CD4-positive, alpha-beta T cell treated with Interleukin-4 for 4 hours (primary cell): ENCODE measurements at regions not wholly inside any gene's neighbourhood (a gene's known extent, or its start where the extent isn't known, plus 50 kb on each side); places are given as distances from the start of the nearest gene placed in this dataset.
"Not testable (repeated sequence)": the region's sequence is repeated elsewhere in the genome, so short reads cannot be mapped to it uniquely, and the experiment has no call there.

Experiments
- DNase-seq: peaks from one replicate; pipeline ENCODE4 v3.0.0-alpha.2; 2020

DNA sequence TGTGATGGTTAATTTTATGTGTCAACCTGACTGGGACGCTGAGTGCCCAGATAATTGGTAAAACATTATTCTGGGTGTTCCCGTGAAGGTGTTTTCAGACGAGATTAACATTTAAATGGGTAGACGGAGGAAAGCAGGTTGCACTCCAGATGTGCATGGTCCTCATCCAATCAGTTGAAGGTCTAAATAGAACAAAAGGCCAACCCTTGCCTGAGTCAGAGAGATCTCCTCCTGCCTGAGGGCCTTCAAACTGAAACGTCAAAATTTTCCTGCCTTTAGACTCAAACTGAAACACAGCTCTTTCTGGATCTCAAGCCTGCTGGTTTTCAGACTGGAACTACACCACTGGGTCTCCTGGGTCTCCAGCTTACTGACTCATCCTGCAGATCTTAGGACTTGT lies 73.5 kb downstream of the NPIPA8 start:
- DNase-seq = not testable (repeated sequence)

DNA sequence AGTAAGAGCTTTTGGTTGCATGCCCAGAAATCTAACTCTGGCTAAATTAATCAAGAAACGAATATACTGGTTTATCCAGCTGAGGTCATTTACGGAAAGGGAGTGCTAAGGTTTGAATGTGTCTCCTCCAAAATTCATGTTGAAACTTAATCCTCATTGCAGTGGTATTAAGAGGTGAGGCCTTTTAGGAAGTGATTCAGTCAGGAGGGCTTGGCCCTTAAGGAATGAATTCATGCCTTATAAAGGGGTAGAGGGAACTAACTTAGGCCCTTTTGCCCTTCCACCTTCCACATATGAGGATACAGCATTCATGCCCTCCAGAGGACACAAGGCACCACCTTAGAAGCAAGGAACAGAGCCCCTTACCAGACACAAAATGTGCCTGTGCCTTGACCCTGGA lies 74.7 kb downstream of the NPIPA8 start:
- DNase-seq = not testable (repeated sequence)

DNA sequence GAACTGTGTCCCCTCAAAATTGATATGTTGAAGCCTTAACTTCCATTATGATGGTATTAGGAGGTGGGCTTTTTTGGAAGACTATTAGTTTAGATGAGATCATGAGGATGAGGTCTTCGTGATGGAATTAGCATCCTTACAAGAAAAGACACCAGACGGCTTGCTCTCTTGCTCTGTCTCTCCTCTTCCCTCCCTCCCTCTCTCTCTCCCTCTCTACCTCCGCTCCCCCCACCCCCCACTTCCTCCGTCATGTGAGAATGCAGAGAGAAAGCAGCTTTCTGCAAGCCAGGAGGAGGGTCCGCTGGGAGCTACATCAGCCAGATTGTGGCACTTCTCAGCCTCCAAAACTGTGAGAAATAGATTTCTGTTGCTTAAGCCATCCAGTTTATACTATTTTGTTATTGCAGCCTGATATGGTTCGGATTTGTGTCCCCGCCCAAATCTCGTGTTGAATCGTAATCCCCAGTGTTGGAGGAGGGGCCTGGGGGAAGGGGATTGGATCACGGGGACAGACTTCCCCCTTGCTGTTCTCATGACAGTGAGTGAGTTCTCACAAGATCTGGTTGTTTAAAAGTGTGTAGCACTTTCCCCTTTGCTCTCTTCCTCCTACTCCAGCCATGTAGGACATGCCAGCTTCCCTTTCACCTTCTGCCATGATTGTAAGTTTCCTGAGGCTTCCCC lies 76.9 kb downstream of the NPIPA8 start:
- not testable (repeated sequence) for DNase-seq

DNA sequence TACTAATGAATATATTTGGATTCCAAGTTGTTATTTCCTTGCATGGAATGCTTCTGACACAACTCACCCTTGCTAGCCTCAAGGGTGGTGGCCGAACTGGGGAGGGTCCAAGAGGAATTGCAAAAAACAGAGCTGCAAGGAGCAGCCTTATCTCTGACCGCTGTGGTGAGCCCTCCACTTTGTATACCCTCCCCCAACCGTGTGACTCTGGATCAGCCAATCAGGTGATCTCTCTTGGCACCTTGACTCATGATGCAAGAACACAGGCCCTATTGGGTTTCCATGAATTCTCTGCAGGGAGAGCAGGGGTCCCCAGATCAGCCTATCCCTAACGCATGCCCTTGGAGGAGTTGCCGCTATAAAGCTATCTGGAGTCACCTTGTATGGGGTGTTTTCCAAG lies 83.6 kb downstream of the NPIPA8 start:
- not testable (repeated sequence) for DNase-seq

DNA sequence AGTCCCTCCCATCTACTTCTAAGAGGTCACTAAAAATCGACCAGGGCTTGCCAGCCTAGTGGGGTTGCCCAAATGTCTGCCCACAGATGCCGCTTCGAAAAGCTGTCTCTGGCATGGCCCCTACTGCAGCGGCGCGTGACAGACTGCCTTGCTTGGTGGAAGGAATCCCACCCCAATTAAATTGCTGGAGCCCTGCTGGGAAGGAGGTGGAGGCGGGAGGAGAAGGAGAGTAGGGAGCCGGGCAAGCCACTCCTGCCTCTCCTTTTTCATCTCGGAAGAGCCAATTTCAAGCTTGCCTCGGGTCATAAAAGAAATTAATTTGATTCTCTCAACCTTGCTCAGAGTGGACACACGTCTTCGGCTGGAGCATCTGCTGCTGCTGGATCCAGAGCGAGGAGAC lies 106.0 kb downstream of the NPIPA8 start:
- DNase-seq = not testable (repeated sequence)

DNA sequence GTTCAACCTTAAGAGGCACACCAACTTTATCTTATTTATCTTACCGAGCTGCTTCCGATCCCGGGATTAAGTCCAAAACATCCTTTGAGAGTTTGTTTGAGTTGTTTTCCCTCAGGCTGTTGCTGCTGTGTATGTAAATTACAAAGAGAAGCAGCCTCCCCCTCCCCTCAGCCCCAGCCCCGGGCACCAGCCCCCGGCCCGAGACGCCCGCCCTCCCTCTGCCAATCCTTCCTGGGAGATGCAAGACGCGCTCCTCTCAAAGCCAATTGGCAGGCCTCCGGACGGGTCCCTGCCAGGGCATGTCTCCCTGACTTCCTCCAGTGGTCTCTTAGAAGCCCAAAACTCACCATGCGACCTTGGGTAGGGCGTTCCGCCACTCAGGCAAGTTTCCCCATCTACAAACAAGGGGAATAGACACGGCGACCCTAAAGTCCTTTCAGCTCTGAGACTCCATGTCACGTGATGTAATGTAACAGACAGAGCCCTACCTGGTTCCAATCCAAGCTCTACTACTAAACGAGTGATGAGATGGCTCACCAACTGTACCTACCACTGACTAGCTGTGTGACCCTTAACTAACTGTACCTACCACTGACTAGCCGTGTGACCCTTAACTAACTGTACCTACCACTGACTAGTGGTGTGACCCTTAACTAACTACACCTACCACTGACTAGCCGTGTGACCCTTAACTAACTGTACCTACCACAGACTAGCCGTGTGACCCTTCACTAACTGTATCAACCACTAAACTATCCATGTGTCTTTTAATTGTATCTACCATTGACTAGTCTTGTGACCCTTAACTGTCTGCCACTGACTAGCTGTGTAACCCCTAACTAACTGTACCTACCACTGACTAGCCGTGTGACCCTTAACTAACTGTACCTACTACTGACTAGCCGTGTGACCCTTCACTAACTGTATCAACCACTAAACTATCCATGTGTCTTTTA lies 114.2 kb downstream of the NPIPA8 start:
- not testable (repeated sequence) for DNase-seq

DNA sequence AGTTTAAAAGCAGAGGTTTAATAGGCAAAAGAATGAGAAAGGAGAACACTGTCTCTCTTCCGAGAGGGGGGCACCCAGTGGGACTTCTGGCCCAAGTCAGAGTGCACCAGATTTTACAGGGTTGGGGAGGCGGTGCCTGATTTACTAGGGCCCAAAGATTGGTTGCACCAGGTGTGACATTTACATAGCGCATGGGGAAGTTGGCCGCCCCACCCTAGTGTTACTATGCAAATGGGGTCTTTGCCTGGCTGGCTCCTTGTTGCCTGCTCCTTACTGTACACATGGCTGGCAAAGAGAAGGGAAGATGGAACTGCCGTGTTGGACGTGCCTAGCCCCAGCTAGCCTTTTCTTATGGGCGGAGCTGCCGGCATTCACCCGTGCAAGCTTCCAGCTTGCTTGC lies 118.8 kb downstream of the NPIPA8 start:
- DNase-seq = not testable (repeated sequence)

DNA sequence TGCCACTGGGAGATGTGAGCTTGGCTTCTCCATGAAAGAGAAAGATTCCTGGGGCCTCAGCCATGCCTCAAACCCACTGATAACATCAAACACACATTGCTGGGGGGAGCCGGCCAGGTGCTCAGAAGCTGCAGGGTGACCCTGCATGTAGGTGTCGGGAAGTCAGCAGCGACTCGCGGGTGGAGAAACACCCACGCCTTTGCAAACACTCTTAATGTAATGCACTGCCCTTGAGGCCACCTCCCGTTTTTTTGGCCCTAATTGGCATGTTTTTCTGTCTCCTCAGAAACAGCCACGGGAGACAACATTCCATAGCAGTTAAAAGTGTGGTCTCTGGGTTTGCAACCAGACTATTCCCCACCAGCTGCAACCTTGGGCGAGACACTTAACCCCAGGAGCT lies 119.7 kb downstream of the NPIPA8 start:
- DNase-seq = not testable (repeated sequence)

DNA sequence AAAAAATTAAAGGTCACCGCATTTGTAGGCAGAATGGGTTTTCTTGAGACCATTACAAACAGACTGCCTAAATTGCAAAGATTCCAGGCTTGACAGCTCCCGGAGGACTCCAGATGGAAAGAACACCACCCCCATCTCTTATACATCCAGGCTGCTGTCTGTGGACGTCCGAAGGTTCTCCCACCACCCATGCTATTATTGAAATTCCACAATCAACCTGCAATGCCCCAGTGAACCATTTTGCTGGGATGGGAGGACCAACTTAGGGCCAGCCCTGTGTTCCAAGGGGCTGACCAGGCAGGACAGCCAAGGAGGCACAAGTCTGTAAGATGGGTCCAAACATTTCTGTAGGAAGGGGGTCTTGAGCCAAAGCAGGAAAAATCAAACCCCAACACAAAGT lies 122.7 kb downstream of the NPIPA8 start:
- not testable (repeated sequence) for DNase-seq

DNA sequence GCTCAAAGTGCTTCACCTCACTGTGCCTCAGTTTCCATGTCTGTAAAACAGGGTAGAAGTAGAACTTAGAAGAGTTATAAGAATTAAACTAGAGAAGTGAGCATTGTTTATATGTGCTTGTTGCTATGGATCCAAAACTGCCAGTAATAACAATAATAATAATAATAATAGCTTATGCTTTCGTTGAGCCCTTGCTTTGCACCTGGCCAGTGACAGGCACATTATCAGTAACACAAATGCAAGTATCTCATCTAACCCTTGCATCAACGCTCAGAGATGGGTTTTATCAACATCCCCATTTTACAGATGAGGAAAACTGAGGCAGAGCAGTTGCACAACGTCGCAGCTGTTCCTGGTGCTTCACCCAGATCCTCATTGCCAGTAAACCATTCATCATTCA lies 125.0 kb downstream of the NPIPA8 start:
- DNase-seq = not testable (repeated sequence)

DNA sequence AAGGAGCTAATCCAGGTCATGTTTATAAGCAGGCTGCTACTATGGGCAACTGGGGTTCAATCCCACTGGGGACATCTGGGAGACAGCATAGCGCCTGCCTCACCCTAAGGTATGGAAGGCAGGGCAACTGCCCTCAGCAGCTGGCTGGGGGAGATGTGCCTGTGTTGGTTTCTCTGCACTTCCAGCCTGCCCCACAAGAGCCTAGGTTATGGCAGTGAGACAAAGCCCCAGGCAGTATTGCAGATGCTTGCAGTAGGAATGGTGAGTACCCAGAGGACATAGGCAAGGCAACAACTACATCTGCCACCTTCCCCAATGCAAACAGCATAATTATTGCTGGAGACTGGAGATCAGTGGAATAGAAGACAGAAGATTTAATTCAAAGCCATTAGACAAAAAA lies 131.8 kb downstream of the NPIPA8 start:
- DNase-seq = not testable (repeated sequence)

DNA sequence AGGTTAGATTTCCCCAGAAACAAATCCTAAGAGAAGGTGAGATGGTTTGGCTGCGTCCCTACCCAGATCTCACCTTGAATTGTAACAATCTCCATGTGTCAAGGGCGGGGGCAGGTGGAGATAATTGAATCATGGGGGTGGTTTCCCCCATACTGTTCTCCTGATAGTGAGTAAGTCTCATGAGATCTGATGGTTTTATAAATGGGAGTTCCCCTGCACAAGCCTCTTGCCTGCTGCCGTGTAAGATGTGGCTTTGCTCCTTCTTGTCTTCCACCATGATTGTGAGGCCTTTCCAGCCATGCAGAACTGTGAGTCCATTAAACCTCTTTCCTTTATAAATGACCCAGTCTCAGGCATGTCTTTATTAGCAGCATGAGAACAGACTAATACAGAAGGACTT lies 132.2 kb downstream of the NPIPA8 start:
- DNase-seq = not testable (repeated sequence)

DNA sequence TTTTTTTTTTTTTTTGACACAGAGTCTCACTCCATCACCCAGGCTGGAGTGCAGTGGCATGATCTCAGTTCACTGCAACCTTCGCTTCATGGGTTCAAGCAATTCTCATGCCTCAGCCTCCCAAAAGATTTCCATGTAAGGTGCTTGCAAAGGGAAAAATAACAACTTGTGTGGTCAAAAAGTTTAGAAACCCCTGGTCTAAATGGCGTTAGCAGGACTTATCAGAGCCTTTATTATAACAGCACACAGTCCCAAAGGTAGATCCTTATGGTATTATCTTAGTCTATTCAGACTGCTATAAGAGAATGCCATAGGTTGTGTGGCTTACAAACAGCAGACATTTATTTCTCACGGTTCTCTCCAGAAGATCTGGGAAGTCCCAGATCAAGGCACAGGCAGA lies 135.0 kb downstream of the NPIPA8 start:
- not testable (repeated sequence) for DNase-seq

DNA sequence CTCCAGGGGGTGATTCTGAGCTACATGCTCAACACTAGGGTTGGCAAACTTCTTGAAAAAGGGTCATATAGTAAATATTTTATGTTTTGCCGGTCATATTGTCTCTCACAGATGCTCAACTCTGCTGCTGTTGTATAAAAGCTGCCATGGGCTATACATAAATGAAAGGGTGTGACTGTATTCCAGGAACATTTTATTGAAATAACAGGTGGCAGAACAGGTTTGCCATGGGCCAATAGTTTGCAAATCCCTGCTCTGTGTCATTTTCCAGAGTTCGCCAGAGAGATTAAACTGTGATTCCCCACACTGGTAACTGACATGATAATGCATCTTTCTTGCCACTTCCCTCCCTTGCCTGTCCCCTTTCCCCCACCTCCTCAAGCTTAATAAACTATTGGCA lies 144.1 kb downstream of the NPIPA8 start:
- DNase-seq = not testable (repeated sequence)

DNA sequence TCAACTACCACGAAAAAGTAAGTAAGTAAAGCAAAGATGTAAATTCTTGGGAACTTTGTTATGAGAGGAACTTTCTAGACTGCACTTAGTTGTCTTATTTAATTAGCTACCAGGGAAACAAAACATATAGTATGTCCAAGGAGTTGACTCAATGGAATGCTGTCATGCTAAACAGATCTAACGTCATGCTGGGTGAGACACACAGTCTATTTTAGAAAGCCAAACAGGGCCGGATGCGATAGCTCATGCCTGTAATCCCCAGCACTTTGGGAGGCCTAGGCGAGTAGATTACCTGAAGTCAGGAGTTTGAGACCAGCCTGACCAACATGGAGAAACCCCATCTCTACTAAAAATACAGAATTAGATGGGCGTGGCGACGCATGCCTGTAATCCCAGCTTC lies 146.4 kb downstream of the NPIPA8 start:
- not testable (repeated sequence) for DNase-seq

DNA sequence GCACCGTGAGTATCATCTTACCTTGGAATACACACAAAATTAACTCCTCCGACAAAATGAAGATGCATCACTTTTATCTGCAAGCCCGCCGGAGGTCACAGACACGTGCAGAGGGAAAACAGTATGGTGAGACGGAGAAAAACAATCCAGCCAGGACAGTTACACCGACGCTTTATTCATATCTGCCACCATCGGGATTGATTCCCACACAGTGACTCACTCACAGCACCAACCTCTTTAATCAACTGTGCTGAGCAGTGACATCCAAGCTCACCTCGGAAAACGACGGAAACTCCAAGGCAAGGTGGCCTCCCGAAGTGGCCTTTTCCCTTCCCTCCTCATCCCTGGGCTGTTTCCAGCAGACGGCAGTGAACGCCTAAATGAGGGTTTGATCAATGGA lies 151.8 kb downstream of the NPIPA8 start:
- not testable (repeated sequence) for DNase-seq

DNA sequence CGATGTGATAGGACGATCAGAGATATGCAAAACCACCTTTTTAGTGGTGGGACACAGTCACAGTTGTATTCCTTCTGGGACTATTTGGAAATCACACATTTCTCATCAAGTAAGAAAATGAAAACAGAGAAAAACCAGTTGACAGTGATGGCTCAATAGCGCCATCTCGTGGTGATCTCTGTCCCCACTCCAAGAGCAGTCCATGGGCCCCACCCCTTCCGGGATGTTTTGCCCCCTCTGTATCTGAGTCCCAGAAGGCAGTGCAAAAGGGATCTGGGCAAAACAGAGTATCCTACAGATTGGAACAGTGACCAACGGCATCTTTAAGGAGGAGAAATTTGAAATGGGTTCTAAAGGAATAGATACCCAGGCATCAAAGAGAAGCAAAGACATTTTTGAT lies 155.5 kb downstream of the NPIPA8 start:
- DNase-seq = not testable (repeated sequence)

DNA sequence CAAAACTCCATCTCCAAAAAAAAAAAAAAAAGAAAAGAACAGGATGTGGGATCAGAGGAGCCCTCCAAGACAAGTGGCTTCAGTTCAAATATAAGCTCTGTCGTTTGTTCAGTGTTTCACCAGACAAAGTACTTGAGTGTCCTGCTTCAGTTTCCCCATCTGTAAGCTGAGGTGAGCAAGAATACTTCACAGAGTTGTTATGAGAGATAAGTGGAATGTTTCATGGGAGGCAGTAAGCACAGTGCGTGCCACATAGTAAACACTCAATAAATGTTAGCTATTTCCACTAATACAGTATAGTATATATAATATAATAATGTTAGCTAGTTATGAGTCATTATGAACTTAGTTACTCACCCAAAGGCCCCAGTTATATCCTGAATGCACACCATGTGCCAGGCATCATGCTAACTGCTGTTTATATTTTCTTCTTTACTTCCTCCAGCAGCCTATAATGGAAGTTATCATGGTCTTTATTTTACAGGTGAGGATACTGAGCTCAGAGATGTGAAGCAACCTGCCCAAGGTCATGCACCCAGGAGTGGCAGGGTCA lies 162.5 kb downstream of the NPIPA8 start:
- not testable (repeated sequence) for DNase-seq

DNA sequence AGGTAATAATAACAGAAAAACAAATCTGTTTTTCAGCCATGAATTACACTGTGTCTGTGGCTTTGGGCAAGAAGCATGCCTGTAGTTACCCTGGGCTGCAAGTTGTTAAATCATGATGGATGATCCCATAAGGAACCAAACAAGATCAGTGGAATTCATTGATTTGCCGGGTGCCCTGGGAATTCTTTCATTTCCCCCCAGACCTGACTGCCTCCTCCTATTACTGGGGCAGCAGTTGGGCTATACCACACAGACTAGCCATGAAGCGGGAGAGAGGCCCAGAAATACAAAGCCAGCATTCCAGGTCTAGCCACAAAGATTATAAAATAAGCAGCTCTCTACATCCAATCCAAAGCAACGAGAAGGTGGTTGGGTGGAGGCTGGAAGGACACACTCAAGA lies 174.2 kb downstream of the NPIPA8 start:
- not testable (repeated sequence) for DNase-seq

DNA sequence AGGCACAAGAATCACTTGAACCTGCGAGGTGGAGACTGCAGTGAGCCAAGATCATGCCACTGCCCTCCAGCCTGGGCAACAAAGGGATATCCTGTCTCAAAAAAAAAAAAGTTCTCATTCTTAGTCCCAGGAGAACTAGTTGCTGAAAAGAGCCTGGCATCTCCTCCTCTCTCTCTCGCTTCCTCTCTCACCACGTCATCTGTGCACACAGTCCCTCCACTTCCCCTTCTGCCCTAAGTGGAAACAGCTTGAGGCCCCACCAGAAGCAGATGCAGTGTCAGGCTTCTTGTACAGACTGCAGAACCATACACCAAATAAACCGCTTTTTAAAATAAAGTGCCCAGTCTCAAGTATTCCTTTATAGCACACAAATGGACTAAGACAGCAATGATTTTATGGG lies 175.3 kb downstream of the NPIPA8 start:
- not testable (repeated sequence) for DNase-seq

DNA sequence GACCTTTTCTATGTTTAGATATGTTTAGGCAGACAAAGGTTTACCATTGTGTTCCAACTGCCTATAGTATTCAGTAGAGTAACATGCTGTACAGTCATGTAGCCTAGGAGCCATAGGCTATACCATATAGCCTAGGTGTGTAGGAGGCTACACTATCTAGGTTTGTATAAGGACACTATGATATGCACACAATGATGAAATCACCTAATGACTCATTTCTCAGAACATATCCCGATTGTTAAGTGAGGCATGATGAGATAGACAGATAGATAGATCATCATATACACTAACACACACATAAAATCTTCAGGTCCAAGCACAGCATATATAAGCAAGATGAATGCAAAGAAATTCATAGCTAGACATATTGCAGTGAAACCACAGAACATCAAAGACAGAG lies 177.4 kb downstream of the NPIPA8 start:
- not testable (repeated sequence) for DNase-seq

DNA sequence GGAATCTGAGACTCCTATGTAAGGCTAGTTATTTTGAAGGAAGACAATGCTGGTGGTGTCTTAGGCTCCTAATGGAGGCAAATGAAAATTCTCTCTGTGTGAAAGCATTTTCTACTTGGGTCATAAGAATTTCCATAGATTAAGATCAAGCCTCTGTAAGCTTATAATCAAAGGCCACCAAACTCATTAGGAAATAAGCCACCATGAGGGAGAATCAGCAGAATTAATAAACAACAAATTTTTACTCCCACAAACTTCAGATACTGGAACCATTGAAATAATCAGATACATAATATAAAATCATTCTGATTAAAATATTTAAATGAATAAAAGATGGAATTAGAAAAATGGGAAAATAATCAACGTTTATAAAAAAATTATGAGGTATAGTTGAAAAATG lies 178.7 kb downstream of the NPIPA8 start:
- not testable (repeated sequence) for DNase-seq

DNA sequence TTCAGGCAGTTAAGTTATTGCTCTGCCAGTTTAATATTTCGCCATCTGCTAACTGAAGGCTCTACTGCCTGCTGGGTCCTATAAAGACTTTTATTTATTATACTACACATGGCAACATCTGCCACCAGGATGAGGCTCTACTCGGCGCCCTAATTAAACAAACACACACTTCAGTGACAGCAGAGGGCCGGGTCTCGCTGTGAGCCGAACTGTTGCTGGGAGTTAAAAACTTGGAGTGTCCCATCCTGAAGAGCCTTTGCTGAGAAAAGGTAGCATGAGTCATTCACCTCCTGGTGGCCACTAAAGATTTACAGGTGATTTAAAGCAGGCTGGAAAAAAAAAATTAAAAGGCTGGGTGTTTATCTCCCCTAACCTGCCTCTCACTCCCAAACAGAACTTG lies 183.7 kb downstream of the NPIPA8 start:
- not testable (repeated sequence) for DNase-seq

DNA sequence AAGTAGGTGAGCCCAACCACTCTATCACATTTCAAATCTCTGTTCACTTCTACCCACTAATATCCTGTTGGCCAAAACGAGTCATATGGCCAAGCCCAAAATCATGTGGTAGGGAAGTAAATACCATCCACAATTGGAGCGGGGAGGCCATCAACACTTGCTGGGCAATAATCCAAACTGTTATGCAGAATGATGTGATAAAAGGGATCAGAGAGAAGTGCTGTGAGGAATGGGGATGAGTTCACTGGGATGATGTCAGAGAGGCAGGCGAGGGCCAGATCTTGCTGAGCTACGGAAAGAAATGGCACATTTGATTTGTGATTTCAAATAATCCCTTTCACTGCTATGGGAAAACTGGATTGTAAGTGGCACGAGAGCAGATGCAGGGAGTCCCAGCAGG lies 188.4 kb downstream of the NPIPA8 start:
- DNase-seq = not testable (repeated sequence)
